ENCODE measurements at regions not wholly inside any gene's neighbourhood (a gene's known extent, or its start where the extent isn't known, plus 50 kb on each side); places are given as distances from the start of the nearest gene placed in this dataset.

DNA sequence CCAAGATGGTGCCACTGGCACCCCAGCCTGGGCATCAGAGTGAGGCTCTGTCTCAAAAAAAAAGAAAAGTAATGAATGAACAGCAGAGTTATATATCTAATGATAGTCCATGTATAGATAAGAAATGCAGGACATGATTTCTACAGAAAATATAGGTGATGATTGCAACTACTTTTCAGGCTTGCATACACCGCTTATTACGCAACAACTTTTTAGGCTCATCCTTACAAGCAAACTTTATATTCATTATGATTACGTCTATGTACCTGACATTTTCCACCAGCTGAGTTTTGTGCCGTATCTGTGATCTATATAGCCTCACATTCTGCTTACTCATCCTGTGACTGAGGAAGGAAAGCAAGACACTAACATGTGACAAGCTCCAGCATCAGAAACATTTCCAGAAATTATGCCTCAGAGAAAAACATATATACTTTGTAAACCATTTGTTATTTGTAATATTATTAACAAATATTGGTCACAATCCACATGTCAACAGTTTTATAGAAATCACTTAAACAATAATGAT lies 906.3 kb downstream of the ZPLD1 start:
- Histone ChIP-seq H3K4me2 (ENCODE audit: insufficient read depth, low read length) (no peak overlapping the region), H3K36me3 (ENCODE audit: insufficient read depth, low read length) (no peaks in the 10 kb centered on the region), H3K9me3 (ENCODE audit: insufficient read depth, low read length, severe bottlenecking) (no peaks in the 10 kb centered on the region), H2AFZ (ENCODE audit: low read depth, low read length) (no peak overlapping the region), H4K20me1 (ENCODE audit: insufficient read depth, low read length) (no peaks in the 10 kb centered on the region), H3K4me1 (ENCODE audit: insufficient read depth, low read length) (no peaks in the 10 kb centered on the region), H3K27ac (ENCODE audit: low read length) (no peak overlapping the region), H3K79me2 (ENCODE audit: insufficient read depth, low read length) (no peaks in the 10 kb centered on the region), H3K4me3 (ENCODE audit: low read depth in 1 of 2, low read length in 2 of 2) (no peak overlapping the region), H3K9ac (ENCODE audit: low read depth, low read length) (no peak overlapping the region), H3K27me3 (ENCODE audit: insufficient read depth, low read length, poor library complexity) (no peaks in the 10 kb centered on the region)
- no peak for DNase-seq
- no peak for ATAC-seq (ENCODE audit: insufficient read depth, low read depth)
- TF ChIP-seq, protein P1, sequence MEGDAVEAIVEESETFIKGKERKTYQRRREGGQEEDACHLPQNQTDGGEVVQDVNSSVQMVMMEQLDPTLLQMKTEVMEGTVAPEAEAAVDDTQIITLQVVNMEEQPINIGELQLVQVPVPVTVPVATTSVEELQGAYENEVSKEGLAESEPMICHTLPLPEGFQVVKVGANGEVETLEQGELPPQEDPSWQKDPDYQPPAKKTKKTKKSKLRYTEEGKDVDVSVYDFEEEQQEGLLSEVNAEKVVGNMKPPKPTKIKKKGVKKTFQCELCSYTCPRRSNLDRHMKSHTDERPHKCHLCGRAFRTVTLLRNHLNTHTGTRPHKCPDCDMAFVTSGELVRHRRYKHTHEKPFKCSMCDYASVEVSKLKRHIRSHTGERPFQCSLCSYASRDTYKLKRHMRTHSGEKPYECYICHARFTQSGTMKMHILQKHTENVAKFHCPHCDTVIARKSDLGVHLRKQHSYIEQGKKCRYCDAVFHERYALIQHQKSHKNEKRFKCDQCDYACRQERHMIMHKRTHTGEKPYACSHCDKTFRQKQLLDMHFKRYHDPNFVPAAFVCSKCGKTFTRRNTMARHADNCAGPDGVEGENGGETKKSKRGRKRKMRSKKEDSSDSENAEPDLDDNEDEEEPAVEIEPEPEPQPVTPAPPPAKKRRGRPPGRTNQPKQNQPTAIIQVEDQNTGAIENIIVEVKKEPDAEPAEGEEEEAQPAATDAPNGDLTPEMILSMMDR (IDR thresholded peaks at IDR 0.05; ENCODE audit: borderline replicate concordance, extremely low read depth, low read length, poor library complexity, severe bottlenecking): no peak
- TF ChIP-seq EZH2 (IDR thresholded peaks at IDR 0.05; ENCODE audit: borderline replicate concordance, low read depth, low read length, severe bottlenecking): no peak

DNA sequence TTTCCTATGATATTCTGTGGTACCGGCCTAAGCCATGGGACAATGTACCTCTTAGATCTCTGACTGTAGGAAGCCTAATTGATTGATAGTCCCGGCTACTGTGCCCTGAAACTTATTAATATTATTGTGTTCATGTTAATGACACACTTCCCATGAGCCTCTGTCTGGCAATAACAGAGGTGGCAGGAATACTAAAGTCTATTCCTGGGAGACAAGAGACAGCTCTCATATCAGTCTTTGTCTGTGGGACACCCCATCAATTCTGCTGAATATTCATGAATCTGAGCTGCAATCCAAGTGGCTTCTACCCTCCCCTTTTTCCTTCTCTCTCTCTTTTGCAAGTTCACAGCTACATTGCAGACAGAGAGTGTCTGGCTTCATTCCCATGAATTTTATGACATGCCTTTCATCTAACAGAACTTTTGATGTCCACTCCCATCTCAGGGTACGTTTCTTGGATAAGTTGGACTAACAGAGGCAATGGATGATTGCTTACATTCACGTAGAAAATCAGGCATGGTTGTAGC lies 907.5 kb downstream of the ZPLD1 start:
- H3K4me1 ChIP-seq (ENCODE audit: insufficient read depth, low read length): no peaks in the 10 kb centered on the region
- ATAC-seq (ENCODE audit: insufficient read depth, low read depth) (no peak), DNase-seq (no peak)
- no peak overlapping the region for H2AFZ ChIP-seq (ENCODE audit: low read depth, low read length)
- no peaks in the 10 kb centered on the region for H4K20me1 ChIP-seq (ENCODE audit: insufficient read depth, low read length)
- H3K9ac ChIP-seq (ENCODE audit: low read depth, low read length): no peak overlapping the region
- H3K36me3 ChIP-seq (ENCODE audit: insufficient read depth, low read length): no peaks in the 10 kb centered on the region
- no peaks in the 10 kb centered on the region for H3K27me3 ChIP-seq (ENCODE audit: insufficient read depth, low read length, poor library complexity)
- no peaks in the 10 kb centered on the region for H3K9me3 ChIP-seq (ENCODE audit: insufficient read depth, low read length, severe bottlenecking)
- H3K4me3 ChIP-seq (ENCODE audit: low read depth in 1 of 2, low read length in 2 of 2): no peak overlapping the region
- H3K79me2 ChIP-seq (ENCODE audit: insufficient read depth, low read length): no peaks in the 10 kb centered on the region
- no peak for TF ChIP-seq EZH2 (IDR thresholded peaks at IDR 0.05; ENCODE audit: borderline replicate concordance, low read depth, low read length, severe bottlenecking)
- TF ChIP-seq, protein P1 (IDR thresholded peaks at IDR 0.05; ENCODE audit: borderline replicate concordance, extremely low read depth, low read length, poor library complexity, severe bottlenecking): no peak
- H3K4me2 ChIP-seq (ENCODE audit: insufficient read depth, low read length): no peak overlapping the region
- H3K27ac ChIP-seq (ENCODE audit: low read length): no peak overlapping the region

DNA sequence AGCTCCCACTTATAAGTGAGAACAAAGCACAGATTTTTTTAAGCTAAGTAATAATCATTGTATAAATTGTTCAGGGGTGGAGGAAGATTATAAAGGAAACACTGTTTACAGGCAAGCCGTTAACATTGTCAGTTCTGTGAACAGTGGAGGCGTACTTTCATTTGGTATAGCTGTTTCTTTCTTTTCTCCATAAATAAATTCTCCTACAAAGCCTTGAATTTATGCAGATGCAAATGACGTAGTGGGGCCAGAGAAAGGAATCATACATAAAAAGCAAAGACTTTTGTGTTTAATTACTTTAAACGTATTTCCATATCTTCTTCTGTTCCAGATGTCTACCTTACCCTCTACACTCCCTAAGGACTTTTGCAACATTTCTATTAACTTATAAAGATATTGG lies 914.9 kb downstream of the ZPLD1 start:
- no peak for TF ChIP-seq EZH2 (IDR thresholded peaks at IDR 0.05; ENCODE audit: borderline replicate concordance, low read depth, low read length, severe bottlenecking)
- TF ChIP-seq, protein P1 (IDR thresholded peaks at IDR 0.05; ENCODE audit: borderline replicate concordance, extremely low read depth, low read length, poor library complexity, severe bottlenecking): no peak
- Histone ChIP-seq H3K27ac (ENCODE audit: low read length) (no peak overlapping the region), H3K27me3 (ENCODE audit: insufficient read depth, low read length, poor library complexity) (no peaks in the 10 kb centered on the region), H3K79me2 (ENCODE audit: insufficient read depth, low read length) (no peaks in the 10 kb centered on the region), H3K9me3 (ENCODE audit: insufficient read depth, low read length, severe bottlenecking) (no peaks in the 10 kb centered on the region), H4K20me1 (ENCODE audit: insufficient read depth, low read length) (no peaks in the 10 kb centered on the region), H3K9ac (ENCODE audit: low read depth, low read length) (no peak overlapping the region), H3K4me2 (ENCODE audit: insufficient read depth, low read length) (no peak overlapping the region), H2AFZ (ENCODE audit: low read depth, low read length) (no peak overlapping the region), H3K36me3 (ENCODE audit: insufficient read depth, low read length) (no peaks in the 10 kb centered on the region), H3K4me3 (ENCODE audit: low read depth in 1 of 2, low read length in 2 of 2) (no peak overlapping the region), H3K4me1 (ENCODE audit: insufficient read depth, low read length) (no peaks in the 10 kb centered on the region)
- no peak for DNase-seq
- ATAC-seq (ENCODE audit: insufficient read depth, low read depth): no peak
